NCI-H187 (cell line): ENCODE measurements at regions not wholly inside any gene's neighbourhood (a gene's known extent, or its start where the extent isn't known, plus 50 kb on each side); places are given as distances from the start of the nearest gene placed in this dataset.

ENCODE experiments used
- DNase-seq, 2 experiments: peaks; one replicate each; lab custom pipeline; 2025; lab: John Stamatoyannopoulos, UW

DNA sequence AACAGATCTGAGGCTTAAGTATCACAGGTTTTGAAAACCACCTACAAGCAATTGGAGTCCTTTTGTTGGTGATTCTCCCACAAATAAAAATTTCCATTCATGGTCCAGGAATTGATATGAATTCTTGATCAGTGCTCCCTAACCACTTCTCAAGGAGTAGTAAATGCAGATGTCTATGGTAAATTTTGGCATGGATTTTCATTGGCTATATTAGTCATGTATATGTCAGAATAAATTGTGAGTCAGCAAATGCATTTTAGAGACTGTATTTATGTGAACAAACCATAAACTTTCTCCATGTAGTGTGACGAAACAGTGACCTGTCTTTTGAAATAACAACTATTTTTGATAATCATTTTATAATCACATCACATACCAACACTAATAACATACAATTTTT lies 611.1 kb downstream of the HTR1A start:
- no peak for DNase-seq

DNA sequence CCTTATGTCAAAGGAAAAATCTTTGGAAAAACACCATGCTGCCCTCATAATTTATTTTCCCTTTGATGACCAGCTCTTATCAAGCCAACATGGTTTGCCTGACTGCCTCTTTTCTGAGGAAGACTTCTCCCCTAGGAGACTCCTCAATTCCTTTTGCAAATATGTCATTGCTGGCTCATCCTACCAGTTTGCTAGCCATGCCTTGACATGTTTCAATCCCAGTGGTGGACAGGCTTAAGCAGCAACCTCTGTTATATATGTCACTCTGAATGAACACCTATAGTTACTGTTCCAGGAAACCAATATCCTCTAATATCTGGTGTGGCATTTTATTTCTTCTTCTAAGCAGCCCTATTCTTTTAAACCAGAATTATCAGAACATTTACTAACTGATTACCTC lies 615.8 kb downstream of the HTR1A start:
- no peak for DNase-seq

DNA sequence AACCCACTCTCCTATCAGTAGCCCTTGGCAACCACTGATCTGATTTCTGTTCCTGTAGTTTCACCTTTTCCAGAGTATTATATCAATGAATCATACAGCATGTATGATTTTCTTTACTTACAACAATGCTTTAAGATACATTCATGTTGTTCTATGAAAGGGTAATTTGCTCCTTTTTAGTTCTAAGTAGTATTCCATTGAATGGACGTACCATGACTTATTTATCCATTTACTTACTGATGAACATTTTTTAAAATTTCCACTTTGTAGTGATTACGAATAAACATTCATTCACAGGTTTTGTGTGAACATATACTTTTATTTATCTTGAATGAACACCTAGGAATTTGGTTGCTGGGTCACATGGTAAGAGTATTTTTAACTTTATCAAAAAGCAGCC lies 620.8 kb downstream of the HTR1A start:
- no peak for DNase-seq

DNA sequence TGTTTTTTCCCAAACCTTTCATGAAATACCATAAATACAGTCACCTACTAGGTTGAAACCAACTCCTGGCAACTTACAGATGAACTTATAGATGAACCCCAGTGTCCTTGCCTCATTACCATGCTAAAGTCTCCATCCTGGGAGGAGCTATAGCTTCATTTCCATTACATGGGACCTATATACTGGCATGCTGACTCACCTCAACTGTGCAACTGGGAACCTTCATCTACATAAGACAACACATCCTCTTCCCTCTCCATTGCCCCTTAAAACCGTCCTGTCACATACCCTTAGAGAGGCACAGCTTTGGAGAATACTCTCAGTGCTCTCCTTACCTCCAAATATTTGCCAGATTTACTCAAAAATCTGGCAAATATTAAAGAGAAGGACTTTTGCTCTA lies 638.3 kb downstream of the HTR1A start:
- DNase-seq = no peak

GRCh38 chr5:63314551-63314950 lies 647.7 kb downstream of the HTR1A start:
- no peak for DNase-seq

DNA sequence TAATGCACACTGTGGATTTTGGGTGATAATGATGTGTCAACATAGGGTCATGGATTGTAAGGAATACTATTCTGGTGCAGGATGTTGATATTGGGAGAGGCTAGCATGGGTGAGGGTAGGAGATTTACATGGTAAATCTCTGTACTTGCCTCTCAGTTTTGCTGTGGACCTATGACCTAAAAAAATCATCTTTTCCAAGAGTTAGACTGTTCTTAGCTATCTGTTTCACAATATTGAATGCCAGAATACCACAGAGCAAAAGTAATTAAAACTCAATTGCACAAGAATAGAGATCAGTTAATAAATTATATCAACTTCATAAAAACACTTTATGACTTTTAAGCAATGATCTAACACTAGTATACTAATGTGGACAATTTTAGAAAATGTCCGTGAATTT lies 651.6 kb downstream of the HTR1A start:
- no peak for DNase-seq

- no peak for DNase-seq
Measured at GRCh38 chr5:63306909-63307308, 655.3 kb downstream of the HTR1A start.

GRCh38 chr5:63293317-63293716 lies 668.9 kb downstream of the HTR1A start:
- no peak for DNase-seq

- DNase-seq = no peak
Measured at GRCh38 chr5:63286724-63287123, 675.5 kb downstream of the HTR1A start.

- DNase-seq = no peak
Measured at GRCh38 chr5:63263411-63263810, 684.8 kb downstream of the LRRC70 start.

GRCh38 chr5:63262185-63262981 lies 683.8 kb downstream of the LRRC70 start:
- DNase-seq = no peak

GRCh38 chr5:63261695-63262094 lies 683.1 kb downstream of the LRRC70 start:
- no peak for DNase-seq

GRCh38 chr5:63255594-63255993 lies 677.0 kb downstream of the LRRC70 start:
- DNase-seq = no peak

DNA sequence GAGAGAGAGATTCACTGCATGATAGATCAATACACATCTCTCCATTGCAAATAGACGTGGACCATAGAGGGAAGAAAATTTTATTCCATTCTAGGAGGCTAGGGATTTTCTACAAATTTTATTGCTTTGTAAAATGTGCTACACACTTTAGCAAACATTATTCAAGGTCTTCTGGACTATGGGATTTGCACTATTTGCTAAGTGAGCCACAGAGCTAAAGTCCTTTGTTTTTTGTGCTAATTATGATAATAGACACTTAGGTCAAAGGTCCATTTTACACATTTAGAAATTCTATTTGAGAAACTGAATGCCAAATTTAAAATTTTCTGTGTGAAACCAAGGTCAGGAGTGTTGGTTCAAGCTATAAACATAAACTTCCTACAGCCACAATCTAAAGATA lies 672.3 kb downstream of the LRRC70 start:
- no peak for DNase-seq

DNA sequence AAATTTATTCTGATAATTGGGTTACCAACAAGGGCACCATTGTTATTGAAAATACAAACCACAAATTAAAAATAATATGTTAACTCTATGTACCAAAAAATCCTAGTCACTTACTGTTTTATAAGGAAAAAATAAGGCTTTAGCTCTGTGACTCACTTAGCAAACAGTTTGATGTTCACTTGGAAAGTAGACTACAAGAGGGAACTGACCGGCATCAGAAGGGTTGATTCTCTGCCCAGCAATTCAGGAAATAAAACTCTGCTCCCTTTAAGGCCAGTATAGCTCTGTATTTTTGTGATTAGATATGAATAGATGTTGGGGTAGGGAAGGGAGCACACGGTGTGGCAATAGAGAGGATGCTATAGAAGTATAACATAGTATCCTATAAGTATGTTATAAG lies 671.3 kb downstream of the LRRC70 start:
- DNase-seq = no peak

DNA sequence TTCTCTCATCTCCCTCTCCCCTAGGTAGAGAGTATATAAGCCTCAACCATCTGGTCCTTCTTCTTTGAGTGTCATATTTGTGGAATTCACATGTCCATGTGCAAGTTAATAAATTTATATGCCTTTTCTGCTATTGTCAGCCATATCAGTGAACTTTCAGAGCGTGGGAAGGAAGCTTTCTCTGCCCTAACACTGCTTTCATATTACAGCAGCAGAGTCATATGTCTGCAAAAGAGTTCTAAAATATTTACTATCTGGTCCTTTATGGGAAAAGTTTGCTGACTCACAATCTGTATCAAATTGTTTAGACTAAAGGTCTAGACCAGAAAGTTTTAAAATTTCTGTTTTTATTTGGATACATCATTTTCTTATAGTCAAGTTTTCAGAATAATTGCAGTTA lies 669.0 kb downstream of the LRRC70 start:
- no peak for DNase-seq

GRCh38 chr5:63245271-63245670 lies 666.7 kb downstream of the LRRC70 start:
- no peak for DNase-seq

GRCh38 chr5:63240063-63240755 lies 661.6 kb downstream of the LRRC70 start:
- no peak for DNase-seq

DNA sequence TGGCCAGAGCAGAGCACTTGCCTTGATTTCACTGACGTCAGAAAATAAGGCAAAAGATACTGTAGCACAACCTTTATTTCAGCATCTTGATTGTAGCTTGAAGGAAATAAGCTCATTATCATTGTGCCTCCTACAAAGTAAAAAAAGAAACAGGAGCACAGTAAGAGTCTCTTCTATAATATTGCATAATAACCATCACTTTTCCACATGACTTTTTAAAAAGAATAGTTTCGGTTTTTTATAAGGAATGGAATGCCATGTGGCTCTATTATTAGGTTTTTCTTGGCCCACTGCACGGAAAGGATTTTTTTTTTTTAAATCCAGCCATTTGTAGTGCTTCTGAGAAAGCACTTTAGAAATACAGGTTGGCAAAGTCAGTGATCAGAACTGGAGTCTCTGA lies 655.3 kb downstream of the LRRC70 start:
- DNase-seq = no peak

DNA sequence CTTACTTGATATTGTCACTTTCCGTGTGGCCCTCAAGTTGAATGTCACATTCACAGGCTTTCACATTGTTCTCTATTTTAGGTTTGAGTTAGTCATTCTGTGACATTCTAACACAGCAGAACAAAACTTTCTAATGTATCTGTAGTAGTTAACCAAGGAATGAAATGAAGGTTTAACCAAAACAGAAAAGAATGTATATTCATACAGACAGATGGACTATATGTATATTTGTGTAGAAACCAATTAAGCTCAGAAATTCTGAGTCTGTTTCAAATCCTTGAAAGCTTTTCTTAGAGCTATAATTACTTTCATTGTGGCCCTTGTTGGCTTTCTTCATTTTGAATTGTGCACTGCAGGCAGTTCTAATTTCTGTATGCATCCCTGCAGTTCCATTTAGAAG lies 654.7 kb downstream of the LRRC70 start:
- no peak for DNase-seq

GRCh38 chr5:63230754-63231153 lies 652.1 kb downstream of the LRRC70 start:
- DNase-seq = no peak

DNA sequence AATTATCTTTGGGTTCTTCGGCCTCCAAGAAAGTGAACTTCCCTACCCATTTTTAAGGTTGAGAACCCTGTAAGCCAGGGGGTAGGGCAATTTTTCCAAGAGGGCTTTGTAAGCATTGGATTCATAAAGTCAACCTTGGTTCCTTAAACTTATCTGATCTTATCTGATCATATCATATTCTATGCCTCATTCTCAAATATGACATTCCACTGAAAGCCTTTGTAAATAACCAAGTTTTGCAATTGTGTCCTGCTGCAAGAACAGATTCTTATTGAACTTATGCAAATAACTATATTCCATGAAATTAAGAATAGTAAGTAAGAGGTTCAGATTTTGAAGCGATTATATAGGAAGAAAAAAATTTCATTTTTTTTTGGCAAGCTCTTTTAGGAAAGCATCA lies 649.5 kb downstream of the LRRC70 start:
- no peak for DNase-seq

- DNase-seq = no peak
Measured at GRCh38 chr5:63220244-63220643, 641.6 kb downstream of the LRRC70 start.

- no peak for DNase-seq
Measured at GRCh38 chr5:63217422-63217821, 638.8 kb downstream of the LRRC70 start.
